Skeletal muscle cell (primary cell): ENCODE measurements at regions not wholly inside any gene's neighbourhood (a gene's known extent, or its start where the extent isn't known, plus 50 kb on each side); places are given as distances from the start of the nearest gene placed in this dataset.

Source experiments
- DNase-seq: peaks from one replicate; pipeline ENCODE4 v3.0.0-alpha.2; 2010; ENCODE audit warnings: low read depth
- H3K4me3 ChIP-seq: 2 replicates; pipeline ENCODE4 v1.5.1; 2011; ENCODE audit warnings: low read depth, mild to moderate bottlenecking, control low read depth, low read length, moderate library complexity

DNA sequence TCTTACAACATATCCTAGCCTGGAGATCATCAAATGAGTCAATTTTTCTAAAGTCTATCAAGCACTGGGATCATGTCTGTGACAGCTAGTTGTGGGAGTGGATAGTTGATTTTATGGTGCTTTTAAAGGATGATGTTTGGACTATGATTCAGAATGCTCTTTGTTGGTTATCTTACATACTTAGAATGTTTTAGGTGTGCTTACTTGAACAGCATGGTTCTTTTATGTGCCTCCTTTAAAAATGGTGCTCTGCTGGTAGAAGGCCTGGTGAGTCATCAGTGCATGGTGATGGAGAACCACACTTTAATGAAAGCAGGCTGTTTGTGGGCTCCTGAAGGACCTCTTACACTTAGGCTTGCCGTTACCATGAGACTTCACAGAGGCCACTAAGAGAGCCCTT, 682.7 kb upstream of the FANCL start:
- no peak overlapping the region for H3K4me3 ChIP-seq
- DNase-seq: peak; percentile 88

DNA sequence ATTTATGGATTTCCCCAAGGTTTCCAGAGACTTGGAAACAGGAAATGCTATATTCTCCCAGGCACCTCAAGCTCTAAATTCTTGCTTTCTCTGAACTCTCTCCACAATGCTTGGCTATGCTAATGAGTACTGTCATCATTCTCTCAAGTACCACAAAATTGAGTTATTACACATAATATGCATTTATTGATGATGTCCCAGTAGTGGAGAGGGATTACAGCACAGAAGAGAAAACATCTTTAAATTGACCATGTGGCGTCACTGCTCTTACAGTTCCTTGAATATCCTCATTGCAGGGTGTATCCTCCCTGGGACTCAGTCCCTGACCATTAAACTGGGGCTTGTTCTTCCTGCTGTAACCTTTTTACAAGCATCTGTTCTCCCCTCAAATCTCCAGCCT, 681.1 kb upstream of the FANCL start:
- DNase-seq: no peak

DNA sequence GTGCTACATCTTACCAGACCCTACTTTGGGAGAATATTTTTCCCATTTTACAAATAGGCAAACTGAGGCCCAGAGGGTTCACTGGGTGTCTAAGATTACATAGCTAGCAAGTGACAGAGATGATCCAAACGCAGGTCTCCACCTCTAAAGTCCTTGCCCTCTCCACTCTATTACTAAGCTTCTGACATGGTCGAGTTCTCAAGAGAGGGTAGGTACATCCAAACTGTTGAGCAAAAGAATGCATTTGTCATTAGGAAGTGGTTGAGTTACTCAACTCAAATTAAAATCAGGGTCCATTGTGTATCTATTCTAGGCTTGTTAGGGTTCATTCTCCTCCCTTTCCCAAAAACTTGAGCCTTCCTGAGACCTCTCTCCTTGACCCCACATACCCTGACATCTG, 680.6 kb upstream of the FANCL start:
- DNase-seq: no peak
- no peak overlapping the region for H3K4me3 ChIP-seq

More for the DNA sequence above, 681.1 kb upstream of the FANCL start:
- H3K4me3 ChIP-seq: no peak overlapping the region

DNA sequence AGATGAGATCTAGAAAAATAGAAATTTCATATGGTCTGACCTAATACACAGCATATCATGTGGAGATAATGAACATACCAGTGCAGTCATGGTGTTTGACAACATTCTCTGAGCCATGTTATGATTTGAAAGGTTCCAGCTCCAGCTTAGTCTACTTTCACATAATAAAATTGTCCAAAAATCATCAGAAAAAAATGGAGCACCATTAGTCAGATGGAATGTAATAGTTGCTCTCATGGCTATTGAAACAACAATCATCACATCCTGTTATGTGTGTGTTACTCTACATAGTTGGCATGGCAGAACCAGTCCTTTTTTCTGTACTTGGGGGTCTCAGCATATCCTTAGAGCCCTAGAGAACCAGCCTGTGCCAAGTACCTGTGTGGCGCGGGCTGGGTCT, 678.9 kb upstream of the FANCL start:
- no peak overlapping the region for H3K4me3 ChIP-seq
- DNase-seq: no peak

DNA sequence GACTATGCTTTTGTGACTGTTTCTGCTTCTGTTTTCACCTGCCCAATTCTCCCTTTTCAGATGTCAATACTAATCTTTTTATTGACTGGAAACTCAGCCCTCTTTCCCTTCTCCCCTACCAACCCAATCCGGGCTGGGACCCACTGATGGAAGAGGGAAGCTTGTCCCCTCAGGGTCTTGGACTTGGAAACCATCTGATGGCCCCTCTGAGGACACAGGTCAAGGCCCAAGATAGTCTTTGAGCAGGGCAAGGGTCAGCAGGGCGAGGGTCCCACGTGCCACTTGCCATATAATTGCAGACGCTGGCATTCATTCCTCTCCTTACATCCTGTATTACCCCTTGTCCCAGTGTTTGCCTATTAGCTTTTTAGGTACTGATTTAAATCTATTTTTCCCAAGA, 678.2 kb upstream of the FANCL start:
- DNase-seq: no peak
- no peak overlapping the region for H3K4me3 ChIP-seq

DNA sequence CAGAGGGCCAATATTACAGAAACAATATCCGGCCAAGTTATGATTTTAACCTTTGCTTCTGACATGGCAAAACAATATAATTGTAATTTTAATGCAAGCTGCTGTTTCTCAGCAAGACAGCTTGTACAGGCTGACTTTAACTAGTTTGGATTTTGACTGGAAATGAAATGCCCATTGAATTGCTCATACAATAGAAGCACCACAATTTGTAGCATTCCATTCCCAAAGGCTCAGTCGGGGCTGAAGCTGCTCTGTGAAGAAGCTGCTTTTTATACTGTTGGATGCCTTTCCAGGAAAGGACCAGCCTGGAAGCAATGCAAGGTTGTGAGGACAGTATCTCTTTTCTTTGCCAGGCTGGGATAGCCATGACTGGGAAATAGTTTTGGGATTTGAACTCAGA, 677.0 kb upstream of the FANCL start:
- no peak overlapping the region for H3K4me3 ChIP-seq
- peak; percentile 47 for DNase-seq

DNA sequence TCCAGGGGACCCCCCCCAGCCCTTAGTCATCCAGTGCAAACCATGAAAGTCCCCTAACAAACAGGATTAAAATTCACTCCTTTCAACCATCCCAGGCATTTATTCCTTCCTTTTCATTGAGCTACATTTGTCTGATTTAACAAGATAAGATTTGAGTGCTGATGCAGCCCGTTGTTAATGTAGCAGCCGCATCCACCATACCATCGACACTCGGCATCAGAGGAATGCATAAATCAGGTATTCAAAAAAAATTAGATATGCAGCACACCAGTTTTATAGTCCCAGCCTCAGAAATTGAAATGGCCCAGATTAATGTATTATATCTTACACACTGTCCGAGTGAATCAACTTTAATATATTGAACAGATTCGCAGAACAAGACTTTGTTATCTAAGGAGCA, 676.5 kb upstream of the FANCL start:
- H3K4me3 ChIP-seq: no peak overlapping the region
- no peak for DNase-seq

DNA sequence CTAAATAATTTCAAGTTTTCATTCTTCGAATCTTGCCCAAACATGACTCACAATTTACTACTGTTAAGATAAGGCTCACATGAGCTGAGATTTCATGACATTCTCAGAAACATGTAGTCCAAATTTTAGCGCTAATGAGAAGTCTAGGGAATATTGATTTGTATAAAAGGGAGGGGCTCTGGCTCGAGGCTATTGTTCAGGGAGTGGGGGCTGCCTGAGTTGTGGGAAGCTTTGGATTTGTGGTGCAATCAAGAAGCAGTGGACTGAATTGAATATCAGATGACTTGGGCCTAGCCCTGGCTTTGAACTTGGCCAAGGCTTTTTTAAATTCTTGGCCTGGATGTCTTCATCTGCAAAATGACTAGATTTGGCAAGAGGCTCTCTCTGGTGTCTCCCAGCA, 674.9 kb upstream of the FANCL start:
- no peak overlapping the region for H3K4me3 ChIP-seq
- DNase-seq: no peak

DNA sequence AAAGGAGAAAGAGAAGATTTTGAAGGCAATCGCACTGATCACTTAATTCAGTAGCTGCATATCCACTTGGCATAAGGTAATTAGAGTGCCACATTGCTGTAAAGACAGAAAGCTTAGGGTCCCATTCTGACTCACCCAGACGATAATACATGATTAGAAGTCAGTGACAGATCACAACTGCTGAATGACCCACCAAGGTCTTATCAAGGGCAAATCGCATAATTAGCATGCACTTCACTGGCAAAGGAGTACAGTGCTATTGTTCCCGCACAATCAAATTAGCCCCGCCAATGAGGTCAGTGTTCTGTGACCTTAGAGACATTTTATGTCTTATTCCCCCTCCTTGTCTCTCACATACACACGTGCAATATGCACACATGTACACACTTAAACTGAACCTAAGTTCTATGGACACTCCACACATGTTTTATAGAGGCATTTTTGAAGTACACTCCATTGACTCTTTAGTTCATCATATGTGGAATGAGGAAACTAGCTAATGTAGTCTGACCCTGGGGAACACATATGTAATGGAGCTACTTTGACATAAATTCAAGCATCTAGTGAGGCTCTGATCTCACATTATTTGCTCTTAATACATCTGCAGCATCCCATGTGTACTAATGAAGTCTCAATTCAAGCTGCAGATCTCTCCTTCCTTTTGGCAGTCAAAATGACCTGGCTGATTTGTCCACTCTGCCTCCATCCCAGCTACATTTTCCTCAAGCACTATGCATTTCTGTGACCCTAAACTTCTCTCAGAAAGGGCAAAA, 673.8 kb upstream of the FANCL start:
- H3K4me3 ChIP-seq: no peak overlapping the region
- no peak for DNase-seq

DNA sequence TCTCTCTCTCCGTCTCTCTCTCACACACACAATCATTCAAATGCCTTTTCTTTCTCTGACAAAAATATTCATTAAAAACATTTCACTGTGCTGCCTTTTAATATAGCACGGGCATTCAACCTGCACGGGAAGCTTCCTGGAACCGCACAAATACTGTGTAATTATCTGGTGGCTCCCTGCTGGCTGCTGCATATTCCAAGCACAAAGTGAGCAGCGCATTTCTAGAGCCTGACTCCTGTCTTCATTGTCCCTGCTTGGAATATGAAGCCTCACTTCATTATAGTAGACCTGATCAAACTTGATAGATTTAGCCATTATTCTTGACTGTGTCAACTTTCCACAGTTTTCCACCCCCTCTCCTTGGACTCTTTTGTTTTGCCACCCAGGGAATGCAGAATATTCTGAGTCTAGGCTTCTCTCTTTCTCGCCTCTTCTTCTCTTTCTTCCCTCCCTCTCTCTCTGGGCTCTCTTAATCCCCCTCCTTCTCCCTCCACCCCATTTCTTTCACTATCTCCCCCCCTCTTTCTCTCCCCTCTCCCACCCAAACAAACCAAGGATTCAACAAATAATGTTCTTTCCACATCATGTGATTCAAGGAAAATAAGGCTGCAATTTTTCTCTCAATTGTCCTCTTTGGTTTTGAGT, 672.1 kb upstream of the FANCL start:
- DNase-seq: no peak
- H3K4me3 ChIP-seq: no peak overlapping the region

DNA sequence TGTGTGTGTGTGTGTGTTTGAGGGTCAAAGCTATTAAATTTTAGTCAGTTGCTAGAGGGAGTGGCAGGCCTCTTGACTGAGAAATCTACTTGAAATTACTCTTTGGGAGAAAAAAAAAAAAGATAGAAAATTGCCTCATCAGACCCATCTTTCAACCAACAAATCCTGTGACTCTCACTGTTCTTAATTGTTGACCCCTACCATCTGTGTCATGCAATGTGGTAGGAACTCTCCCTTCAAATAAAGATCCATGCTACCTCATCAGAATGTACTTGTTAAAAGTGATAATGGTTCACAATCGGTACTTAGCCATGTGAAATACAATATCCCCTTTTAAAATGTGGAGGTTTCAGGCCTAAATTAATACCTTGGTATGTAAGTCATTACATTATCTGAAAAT, 670.8 kb upstream of the FANCL start:
- no peak for DNase-seq
- H3K4me3 ChIP-seq: no peak overlapping the region

DNA sequence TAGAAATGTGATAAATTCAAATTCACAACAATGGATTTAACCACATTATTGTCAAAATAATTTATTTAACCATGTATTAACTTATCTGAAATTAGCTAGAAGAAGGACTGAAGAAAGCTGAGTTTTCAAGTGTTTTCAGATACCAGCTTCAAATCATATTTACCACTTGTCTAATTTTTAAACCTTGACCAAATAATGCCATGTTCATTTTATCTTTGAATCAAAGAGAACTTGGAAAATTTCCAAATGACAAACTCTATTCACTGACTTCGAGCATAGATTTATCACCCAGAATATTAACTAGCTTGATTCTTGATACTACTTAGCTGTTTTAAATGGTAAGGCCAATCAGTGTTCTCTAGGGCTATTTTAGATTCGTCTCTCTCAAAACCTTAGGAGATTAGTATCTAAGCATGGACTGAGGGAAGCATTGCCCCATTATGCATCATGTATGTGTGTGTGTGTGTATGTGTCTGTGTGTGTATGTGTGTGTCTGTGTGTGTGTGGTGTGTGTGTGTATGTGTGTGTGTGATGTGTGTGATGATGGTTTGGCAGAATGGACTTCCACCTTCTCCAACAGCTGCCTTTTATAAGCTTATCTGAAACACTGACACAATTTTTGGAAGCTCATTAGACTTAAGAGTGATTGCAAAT, 667.5 kb upstream of the FANCL start:
- no peak overlapping the region for H3K4me3 ChIP-seq
- DNase-seq: no peak

DNA sequence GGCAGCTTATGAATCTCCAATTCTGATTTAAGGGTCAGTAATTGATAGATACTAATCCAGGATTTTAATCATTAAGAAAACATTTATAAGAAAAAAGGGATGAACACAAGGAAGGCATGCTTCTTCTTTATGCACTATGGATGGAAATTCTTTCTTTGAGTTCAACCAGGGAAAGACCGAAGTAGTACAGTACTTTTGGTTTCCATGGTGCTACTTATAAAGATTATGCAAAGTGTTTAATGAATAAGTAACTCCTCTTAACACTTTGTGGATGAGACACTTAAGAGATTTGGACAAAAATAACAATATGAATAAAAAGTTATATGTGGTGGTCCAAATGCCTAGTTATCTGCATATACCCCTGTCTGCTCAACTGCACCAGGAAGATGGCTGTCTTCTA, 666.5 kb upstream of the FANCL start:
- no peak for DNase-seq
- no peak overlapping the region for H3K4me3 ChIP-seq

DNA sequence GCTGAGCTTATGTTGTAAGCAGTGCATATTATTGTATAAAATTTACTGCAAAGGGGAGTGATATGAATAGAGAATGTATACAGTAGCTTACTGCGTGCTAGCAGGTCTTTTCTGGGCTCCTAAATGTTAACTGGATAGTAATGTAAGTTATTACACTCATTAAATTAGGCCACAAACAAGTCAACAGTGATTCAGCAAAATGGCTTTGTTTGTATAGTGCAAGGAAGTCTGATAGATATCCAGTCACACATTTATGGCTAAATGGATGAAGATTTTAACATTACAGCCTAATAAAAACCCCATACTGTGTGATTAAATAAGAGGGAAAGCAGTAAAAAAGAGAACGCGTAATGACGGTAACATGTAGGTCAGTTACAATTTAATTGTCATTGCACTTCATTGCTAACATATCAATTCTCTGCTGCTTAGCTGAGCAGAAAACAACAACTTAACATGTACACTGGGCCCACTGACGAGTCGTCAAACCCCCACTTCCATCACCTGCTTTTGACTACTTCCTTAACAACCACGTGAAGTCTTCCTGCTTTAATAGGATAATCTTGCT, 665.0 kb upstream of the FANCL start:
- no peak for DNase-seq
- no peak overlapping the region for H3K4me3 ChIP-seq

DNA sequence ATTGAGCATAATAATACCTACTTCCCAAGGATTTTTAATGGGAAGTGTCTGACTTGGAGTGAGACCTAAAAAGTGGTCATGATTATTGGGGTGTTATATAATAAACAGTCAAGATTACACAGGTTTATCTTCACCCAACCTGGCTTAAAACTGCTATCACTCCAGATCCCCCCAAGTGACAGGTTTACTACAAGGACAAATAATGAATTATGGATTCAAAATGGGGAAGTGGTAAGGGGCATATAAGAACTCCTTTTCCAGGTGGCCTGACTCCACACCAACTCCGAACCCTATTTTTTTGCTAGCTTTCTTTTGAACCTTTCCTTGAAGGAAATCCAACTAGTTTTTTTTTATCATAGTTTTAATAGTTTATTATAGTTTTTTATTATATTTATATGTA, 663.0 kb upstream of the FANCL start:
- no peak for DNase-seq
- H3K4me3 ChIP-seq: no peak overlapping the region

DNA sequence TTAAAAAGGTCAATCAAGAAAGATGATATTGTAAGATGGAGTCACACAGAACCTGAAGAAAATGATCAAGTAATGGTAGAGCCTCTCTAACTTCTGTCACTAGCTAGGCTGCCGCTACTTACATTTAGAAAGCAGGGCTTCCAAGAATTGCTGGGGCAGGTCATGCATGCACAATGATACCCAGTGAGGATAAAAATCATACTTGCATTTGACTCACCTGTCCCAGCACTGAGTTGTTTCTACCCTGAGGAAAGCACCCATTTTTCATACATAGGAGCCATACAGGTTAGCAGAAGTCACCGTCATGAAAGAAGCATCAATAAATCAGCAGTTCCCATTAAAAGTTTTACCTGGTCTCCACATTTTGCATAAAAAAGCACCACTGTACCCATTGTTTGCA, 662.3 kb upstream of the FANCL start:
- H3K4me3 ChIP-seq: no peak overlapping the region
- DNase-seq: no peak

DNA sequence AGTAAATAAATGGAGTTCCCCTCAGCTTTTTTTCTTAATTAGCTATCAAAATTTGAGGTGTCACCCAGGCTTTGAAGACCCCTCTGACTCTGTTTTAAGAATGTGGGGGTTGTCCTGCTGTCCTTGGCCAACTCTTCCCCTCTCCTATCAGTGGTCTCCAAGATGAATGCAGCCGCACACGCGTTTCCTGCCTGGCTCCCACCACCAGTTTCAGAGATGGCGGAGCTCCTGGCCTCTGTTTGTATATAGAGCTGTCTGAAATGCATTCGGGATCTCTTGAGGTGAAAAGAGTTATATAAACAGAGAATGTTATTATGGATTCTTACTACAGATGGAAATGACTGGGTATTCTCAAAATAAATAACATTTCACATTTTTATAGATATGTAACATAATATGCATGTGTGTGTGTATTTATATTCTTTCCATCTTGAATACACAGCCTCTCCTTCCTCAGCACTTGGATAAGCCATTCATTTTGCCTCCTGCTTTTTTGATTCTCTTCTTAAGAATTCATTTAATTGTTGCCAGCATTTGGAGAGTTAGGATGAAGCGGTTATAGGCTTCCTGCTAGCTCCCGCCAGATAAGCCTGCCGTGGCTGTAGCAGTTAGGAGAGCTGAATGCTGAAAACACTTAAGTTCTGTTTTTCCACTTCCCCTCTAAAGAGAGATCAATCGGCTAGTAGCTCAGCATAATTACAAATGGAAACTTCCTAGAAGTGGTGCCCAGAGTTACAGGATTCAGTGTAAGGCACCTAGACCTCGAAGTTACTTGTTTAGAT, 659.3 kb upstream of the FANCL start:
- no peak for DNase-seq
- H3K4me3 ChIP-seq: no peak overlapping the region

DNA sequence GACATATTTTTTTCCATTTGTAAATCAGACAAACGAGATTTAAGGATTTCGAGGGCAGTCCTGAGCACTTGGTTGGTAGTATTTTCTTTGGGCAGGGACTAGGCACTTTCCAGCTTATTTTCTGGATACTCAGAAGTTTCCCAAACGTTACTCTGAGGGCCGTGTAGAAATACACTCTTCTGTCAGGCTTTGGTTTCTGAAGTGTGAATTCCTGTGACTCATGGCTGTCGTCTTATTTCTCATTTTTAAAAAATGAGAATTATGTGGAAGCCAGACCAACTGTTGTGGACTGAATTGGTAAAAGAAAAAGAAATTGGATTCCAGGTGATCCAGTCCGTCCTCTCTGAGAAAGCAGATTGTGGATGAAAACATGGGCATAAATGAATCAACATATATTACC, 658.6 kb upstream of the FANCL start:
- DNase-seq: no peak
- H3K4me3 ChIP-seq: no peak overlapping the region

DNA sequence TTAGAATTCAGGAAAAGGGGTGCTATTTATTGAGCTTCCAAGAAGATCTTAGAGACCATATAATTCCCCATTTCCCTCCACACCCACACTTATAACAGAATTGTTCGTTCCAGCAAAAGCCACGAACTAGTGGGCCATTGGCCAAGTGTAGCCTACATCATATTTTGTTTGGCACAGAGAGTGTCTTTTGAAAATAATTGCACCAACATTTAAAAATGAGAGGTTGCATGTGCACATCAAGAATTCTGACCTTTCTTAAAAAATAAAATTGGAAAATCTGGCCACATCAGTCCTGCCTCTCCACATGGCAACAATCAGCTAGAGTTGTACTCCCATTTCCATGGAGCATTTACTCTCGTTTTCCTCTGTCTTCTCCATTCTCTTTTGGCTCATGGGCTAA, 655.5 kb upstream of the FANCL start:
- peak; percentile 69 for DNase-seq

DNA sequence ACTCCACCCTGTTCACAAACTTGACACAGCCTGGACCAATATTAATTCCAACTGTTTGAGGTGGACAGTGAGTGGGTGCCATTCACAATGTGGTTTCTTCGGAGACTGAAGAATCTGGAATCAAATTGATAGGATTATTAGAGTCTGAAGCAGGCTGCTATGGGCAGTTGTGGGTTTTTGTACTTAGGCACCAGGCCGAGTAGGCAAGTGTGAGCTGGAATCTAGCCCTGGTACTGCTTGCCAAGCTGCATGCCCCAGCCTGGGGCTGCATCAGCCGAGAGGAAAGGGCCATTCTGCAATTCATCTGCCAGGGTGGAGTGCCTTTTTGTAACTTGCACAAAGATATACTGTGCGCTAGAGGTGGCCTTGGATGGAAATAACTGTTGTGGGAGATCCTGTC, 654.7 kb upstream of the FANCL start:
- H3K4me3 ChIP-seq: no peak overlapping the region
- no peak for DNase-seq

More for the DNA sequence above, 655.5 kb upstream of the FANCL start:
- H3K4me3 ChIP-seq: no peak overlapping the region
